ENCODE measurements at regions not wholly inside any gene's neighbourhood (a gene's known extent, or its start where the extent isn't known, plus 50 kb on each side); places are given as distances from the start of the nearest gene placed in this dataset.

- TF ChIP-seq, protein P1, sequence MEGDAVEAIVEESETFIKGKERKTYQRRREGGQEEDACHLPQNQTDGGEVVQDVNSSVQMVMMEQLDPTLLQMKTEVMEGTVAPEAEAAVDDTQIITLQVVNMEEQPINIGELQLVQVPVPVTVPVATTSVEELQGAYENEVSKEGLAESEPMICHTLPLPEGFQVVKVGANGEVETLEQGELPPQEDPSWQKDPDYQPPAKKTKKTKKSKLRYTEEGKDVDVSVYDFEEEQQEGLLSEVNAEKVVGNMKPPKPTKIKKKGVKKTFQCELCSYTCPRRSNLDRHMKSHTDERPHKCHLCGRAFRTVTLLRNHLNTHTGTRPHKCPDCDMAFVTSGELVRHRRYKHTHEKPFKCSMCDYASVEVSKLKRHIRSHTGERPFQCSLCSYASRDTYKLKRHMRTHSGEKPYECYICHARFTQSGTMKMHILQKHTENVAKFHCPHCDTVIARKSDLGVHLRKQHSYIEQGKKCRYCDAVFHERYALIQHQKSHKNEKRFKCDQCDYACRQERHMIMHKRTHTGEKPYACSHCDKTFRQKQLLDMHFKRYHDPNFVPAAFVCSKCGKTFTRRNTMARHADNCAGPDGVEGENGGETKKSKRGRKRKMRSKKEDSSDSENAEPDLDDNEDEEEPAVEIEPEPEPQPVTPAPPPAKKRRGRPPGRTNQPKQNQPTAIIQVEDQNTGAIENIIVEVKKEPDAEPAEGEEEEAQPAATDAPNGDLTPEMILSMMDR (IDR thresholded peaks at IDR 0.05), result no peak
- no peak for TF ChIP-seq POLR2A (IDR thresholded peaks at IDR 0.05)
- no peak for TF ChIP-seq POLR2AphosphoS5 (IDR thresholded peaks at IDR 0.05)
Observed at GRCh38 chr12:61365001-61365400, 895.2 kb upstream of the USP15 start.

Data from prostate gland (tissue), 2 donors.